ENCODE measurements at regions not wholly inside any gene's neighbourhood (a gene's known extent, or its start where the extent isn't known, plus 50 kb on each side); places are given as distances from the start of the nearest gene placed in this dataset.

DNA sequence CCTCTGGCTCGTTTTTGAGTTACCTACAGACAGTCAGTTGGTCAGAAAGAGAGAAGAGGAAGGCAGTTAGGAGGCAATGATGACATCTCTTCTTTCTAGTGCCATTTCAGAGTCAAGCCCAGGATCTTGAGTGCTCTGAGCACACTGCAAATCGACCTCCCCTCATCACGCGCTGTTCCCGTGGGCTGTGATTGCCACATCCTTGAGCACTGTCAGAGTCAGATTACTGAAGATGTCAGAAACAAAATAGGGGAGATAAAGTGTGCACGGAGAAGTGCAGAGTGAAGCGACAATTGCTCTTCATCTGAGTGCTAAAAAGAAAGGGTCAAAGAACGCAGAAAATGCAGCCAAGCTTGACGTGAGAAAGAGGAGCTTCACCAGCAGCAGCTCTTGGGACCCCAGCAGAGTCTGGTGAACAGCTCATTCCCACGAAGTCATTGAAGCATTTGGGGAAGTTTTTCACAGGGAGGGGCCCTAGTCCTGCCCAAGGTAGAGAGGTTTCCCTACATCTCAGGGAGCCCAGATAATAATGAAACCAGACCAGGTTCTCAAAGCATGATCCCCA lies 661.7 kb upstream of the AUTS2 start (continued):
- TF ChIP-seq, protein P1, sequence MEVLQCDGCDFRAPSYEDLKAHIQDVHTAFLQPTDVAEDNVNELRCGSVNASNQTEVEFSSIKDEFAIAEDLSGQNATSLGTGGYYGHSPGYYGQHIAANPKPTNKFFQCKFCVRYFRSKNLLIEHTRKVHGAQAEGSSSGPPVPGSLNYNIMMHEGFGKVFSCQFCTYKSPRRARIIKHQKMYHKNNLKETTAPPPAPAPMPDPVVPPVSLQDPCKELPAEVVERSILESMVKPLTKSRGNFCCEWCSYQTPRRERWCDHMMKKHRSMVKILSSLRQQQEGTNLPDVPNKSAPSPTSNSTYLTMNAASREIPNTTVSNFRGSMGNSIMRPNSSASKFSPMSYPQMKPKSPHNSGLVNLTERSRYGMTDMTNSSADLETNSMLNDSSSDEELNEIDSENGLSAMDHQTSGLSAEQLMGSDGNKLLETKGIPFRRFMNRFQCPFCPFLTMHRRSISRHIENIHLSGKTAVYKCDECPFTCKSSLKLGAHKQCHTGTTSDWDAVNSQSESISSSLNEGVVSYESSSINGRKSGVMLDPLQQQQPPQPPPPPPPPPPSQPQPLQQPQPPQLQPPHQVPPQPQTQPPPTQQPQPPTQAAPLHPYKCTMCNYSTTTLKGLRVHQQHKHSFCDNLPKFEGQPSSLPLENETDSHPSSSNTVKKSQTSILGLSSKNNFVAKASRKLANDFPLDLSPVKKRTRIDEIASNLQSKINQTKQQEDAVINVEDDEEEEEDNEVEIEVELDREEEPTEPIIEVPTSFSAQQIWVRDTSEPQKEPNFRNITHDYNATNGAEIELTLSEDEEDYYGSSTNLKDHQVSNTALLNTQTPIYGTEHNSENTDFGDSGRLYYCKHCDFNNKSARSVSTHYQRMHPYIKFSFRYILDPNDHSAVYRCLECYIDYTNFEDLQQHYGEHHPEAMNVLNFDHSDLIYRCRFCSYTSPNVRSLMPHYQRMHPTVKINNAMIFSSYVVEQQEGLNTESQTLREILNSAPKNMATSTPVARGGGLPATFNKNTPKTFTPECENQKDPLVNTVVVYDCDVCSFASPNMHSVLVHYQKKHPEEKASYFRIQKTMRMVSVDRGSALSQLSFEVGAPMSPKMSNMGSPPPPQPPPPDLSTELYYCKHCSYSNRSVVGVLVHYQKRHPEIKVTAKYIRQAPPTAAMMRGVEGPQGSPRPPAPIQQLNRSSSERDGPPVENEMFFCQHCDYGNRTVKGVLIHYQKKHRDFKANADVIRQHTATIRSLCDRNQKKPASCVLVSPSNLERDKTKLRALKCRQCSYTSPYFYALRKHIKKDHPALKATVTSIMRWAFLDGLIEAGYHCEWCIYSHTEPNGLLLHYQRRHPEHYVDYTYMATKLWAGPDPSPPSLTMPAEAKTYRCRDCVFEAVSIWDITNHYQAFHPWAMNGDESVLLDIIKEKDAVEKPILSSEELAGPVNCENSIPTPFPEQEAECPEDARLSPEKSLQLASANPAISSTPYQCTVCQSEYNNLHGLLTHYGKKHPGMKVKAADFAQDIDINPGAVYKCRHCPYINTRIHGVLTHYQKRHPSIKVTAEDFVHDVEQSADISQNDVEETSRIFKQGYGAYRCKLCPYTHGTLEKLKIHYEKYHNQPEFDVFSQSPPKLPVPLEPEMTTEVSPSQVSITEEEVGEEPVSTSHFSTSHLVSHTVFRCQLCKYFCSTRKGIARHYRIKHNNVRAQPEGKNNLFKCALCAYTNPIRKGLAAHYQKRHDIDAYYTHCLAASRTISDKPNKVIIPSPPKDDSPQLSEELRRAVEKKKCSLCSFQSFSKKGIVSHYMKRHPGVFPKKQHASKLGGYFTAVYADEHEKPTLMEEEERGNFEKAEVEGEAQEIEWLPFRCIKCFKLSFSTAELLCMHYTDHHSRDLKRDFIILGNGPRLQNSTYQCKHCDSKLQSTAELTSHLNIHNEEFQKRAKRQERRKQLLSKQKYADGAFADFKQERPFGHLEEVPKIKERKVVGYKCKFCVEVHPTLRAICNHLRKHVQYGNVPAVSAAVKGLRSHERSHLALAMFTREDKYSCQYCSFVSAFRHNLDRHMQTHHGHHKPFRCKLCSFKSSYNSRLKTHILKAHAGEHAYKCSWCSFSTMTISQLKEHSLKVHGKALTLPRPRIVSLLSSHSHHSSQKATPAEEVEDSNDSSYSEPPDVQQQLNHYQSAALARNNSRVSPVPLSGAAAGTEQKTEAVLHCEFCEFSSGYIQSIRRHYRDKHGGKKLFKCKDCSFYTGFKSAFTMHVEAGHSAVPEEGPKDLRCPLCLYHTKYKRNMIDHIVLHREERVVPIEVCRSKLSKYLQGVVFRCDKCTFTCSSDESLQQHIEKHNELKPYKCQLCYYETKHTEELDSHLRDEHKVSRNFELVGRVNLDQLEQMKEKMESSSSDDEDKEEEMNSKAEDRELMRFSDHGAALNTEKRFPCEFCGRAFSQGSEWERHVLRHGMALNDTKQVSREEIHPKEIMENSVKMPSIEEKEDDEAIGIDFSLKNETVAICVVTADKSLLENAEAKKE (CRISPR knock-in tag; IDR thresholded peaks at IDR 0.05), result no peak

DNA sequence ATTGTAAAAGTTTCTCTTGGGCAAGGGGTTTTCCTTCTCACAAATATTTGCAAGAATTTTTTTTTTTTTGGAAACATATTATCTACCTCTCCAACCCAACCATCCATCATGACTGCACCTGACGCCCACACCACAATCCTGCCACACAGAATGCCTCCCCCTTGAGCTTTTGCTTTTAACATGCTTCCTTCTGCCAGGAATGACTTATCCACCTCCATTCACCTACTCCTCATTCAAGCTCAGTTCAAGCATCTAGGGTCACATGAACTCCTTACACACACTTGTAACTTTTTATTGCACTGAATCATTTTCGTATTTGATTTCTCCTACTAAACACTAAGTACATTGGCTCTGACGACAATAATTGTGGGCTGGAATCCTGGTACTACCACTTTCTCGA lies 660.1 kb upstream of the AUTS2 start:
- no peak overlapping the region for H2AFZ ChIP-seq
- peaks cover 98% of the 10 kb centered on the region for H3K9me3 Mint-ChIP-seq
- H3K36me3 ChIP-seq (ENCODE audit: insufficient read depth), result no peaks in the 10 kb centered on the region
- no peaks in the 10 kb centered on the region for H3F3A ChIP-seq (replicated peaks; ENCODE audit: low read depth)
- H3K4me3 Mint-ChIP-seq, result no peak overlapping the region
- no peaks in the 10 kb centered on the region for H4K20me1 ChIP-seq (replicated peaks; ENCODE audit: insufficient read depth)
- H3K27ac ChIP-seq (ENCODE audit: low read depth), result no peak overlapping the region
- ATAC-seq (no peak), DNase-seq (ENCODE audit: low spot score) (no peak)
- H3K4me2 ChIP-seq, result no peak overlapping the region
- no peaks in the 10 kb centered on the region for H3K4me1 Mint-ChIP-seq
- H3K27me3 Mint-ChIP-seq (ENCODE audit: insufficient read depth, low read depth, poor library complexity), result peaks cover under 1% of the 10 kb centered on the region
- no peaks in the 10 kb centered on the region for H3K27me3 ChIP-seq (ENCODE audit: insufficient read depth)
- H3K4me1 ChIP-seq (ENCODE audit: insufficient read depth), result no peaks in the 10 kb centered on the region
- H3K79me2 ChIP-seq (replicated peaks; ENCODE audit: insufficient read depth), result no peaks in the 10 kb centered on the region
- H3K4me3 ChIP-seq, result no peak overlapping the region
- TF ChIP-seq EZH2phosphoT487 (IDR thresholded peaks at IDR 0.05; ENCODE audit: unreplicated experiment) (no peak), ZNF331 (CRISPR knock-in tag; IDR thresholded peaks at IDR 0.05; ENCODE audit: low read depth) (no peak), JUNB (IDR thresholded peaks at IDR 0.05; ENCODE audit: unreplicated experiment) (no peak), NANOG (IDR thresholded peaks at IDR 0.05; ENCODE audit: borderline replicate concordance) (no peak)
- TF ChIP-seq, protein P2, sequence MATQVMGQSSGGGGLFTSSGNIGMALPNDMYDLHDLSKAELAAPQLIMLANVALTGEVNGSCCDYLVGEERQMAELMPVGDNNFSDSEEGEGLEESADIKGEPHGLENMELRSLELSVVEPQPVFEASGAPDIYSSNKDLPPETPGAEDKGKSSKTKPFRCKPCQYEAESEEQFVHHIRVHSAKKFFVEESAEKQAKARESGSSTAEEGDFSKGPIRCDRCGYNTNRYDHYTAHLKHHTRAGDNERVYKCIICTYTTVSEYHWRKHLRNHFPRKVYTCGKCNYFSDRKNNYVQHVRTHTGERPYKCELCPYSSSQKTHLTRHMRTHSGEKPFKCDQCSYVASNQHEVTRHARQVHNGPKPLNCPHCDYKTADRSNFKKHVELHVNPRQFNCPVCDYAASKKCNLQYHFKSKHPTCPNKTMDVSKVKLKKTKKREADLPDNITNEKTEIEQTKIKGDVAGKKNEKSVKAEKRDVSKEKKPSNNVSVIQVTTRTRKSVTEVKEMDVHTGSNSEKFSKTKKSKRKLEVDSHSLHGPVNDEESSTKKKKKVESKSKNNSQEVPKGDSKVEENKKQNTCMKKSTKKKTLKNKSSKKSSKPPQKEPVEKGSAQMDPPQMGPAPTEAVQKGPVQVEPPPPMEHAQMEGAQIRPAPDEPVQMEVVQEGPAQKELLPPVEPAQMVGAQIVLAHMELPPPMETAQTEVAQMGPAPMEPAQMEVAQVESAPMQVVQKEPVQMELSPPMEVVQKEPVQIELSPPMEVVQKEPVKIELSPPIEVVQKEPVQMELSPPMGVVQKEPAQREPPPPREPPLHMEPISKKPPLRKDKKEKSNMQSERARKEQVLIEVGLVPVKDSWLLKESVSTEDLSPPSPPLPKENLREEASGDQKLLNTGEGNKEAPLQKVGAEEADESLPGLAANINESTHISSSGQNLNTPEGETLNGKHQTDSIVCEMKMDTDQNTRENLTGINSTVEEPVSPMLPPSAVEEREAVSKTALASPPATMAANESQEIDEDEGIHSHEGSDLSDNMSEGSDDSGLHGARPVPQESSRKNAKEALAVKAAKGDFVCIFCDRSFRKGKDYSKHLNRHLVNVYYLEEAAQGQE (IDR thresholded peaks at IDR 0.05; ENCODE audit: unreplicated experiment), result no peak
- TF ChIP-seq, protein P3, sequence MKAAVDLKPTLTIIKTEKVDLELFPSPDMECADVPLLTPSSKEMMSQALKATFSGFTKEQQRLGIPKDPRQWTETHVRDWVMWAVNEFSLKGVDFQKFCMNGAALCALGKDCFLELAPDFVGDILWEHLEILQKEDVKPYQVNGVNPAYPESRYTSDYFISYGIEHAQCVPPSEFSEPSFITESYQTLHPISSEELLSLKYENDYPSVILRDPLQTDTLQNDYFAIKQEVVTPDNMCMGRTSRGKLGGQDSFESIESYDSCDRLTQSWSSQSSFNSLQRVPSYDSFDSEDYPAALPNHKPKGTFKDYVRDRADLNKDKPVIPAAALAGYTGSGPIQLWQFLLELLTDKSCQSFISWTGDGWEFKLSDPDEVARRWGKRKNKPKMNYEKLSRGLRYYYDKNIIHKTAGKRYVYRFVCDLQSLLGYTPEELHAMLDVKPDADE (IDR thresholded peaks at IDR 0.05), result no peak
- H3K36me3 Mint-ChIP-seq (ENCODE audit: low read depth), result peaks cover 62% of the 10 kb centered on the region
- H3K27ac Mint-ChIP-seq, result no peak overlapping the region
- no peaks in the 10 kb centered on the region for H3K9me2 ChIP-seq (ENCODE audit: insufficient read depth)
